ENCODE measurements at regions not wholly inside any gene's neighbourhood (a gene's known extent, or its start where the extent isn't known, plus 50 kb on each side); places are given as distances from the start of the nearest gene placed in this dataset.

- Histone ChIP-seq H4K20me1 (ENCODE audit: insufficient read depth, low read length) (no peaks in the 10 kb centered on the region), H3K36me3 (ENCODE audit: insufficient read depth, low read length) (no peaks in the 10 kb centered on the region), H2AFZ (ENCODE audit: low read length) (no peak overlapping the region), H3K9me3 (ENCODE audit: low read depth, low read length) (no peaks in the 10 kb centered on the region), H3K4me3 (ENCODE audit: insufficient read depth, low read length) (no peak overlapping the region), H3K27me3 (ENCODE audit: insufficient read depth, low read length) (no peaks in the 10 kb centered on the region), H3K79me2 (ENCODE audit: insufficient read depth, low read length) (no peaks in the 10 kb centered on the region), H3K4me2 (ENCODE audit: insufficient read depth, low read length) (no peak overlapping the region), H3K4me1 (ENCODE audit: insufficient read depth, low read length) (no peaks in the 10 kb centered on the region), H3K27ac (ENCODE audit: low read depth, low read length) (no peak overlapping the region)
- no peak for DNase-seq (ENCODE audit: insufficient read length, low spot score, missing footprints)
- no peak for TF ChIP-seq CTCF (IDR thresholded peaks at IDR 0.05; ENCODE audit: extremely low read depth, low read depth, low read length)
Observed at GRCh38 chr3:17941152-17941551, 198.7 kb upstream of the TBC1D5 start.

DNA sequence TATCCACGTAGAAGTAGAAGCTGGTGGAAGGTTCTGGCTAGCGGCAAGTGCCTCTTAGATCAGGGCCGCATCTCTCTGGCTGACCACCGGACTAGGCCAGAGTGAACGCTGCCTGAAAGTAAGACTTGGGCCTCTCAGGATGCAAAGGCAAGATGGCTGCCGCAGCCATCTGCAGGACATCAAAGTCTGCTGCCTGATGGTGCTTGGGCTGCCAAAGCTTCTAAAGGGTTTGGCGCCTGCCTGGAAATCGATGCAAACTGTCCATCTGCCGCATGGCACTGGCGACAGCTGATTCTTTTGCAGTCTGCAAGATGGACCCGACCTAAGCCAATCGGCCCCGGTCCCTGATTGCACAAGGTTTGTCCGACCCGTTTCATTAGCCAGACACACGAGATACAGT, 196.7 kb upstream of the TBC1D5 start:
- no peak for TF ChIP-seq CTCF (IDR thresholded peaks at IDR 0.05; ENCODE audit: extremely low read depth, low read depth, low read length)

GRCh38 chr3:17938313-17938712, 195.9 kb upstream of the TBC1D5 start:
- no peak for DNase-seq (ENCODE audit: insufficient read length, low spot score, missing footprints)
- H3K4me1 ChIP-seq (ENCODE audit: insufficient read depth, low read length), result no peaks in the 10 kb centered on the region
- no peak overlapping the region for H2AFZ ChIP-seq (ENCODE audit: low read length)
- no peaks in the 10 kb centered on the region for H3K36me3 ChIP-seq (ENCODE audit: insufficient read depth, low read length)
- H3K27me3 ChIP-seq (ENCODE audit: insufficient read depth, low read length), result no peaks in the 10 kb centered on the region
- H3K9me3 ChIP-seq (ENCODE audit: low read depth, low read length), result no peaks in the 10 kb centered on the region
- TF ChIP-seq CTCF (IDR thresholded peaks at IDR 0.05; ENCODE audit: extremely low read depth, low read depth, low read length), result no peak
- H3K4me2 ChIP-seq (ENCODE audit: insufficient read depth, low read length), result no peak overlapping the region
- no peaks in the 10 kb centered on the region for H4K20me1 ChIP-seq (ENCODE audit: insufficient read depth, low read length)
- no peak overlapping the region for H3K4me3 ChIP-seq (ENCODE audit: insufficient read depth, low read length)
- no peak overlapping the region for H3K27ac ChIP-seq (ENCODE audit: low read depth, low read length)
- H3K79me2 ChIP-seq (ENCODE audit: insufficient read depth, low read length), result no peaks in the 10 kb centered on the region

More for the DNA sequence above, 196.7 kb upstream of the TBC1D5 start:
- Histone ChIP-seq H2AFZ (ENCODE audit: low read length) (no peak overlapping the region), H4K20me1 (ENCODE audit: insufficient read depth, low read length) (no peaks in the 10 kb centered on the region), H3K27ac (ENCODE audit: low read depth, low read length) (no peak overlapping the region), H3K4me2 (ENCODE audit: insufficient read depth, low read length) (no peak overlapping the region), H3K27me3 (ENCODE audit: insufficient read depth, low read length) (no peaks in the 10 kb centered on the region), H3K4me3 (ENCODE audit: insufficient read depth, low read length) (no peak overlapping the region), H3K36me3 (ENCODE audit: insufficient read depth, low read length) (no peaks in the 10 kb centered on the region), H3K9me3 (ENCODE audit: low read depth, low read length) (no peaks in the 10 kb centered on the region), H3K79me2 (ENCODE audit: insufficient read depth, low read length) (no peaks in the 10 kb centered on the region), H3K4me1 (ENCODE audit: insufficient read depth, low read length) (no peaks in the 10 kb centered on the region)
- no peak for DNase-seq (ENCODE audit: insufficient read length, low spot score, missing footprints)

GRCh38 chr3:17936736-17937480, 194.5 kb upstream of the TBC1D5 start:
- Histone ChIP-seq H3K4me3 (ENCODE audit: insufficient read depth, low read length) (no peak overlapping the region), H4K20me1 (ENCODE audit: insufficient read depth, low read length) (no peaks in the 10 kb centered on the region), H3K4me2 (ENCODE audit: insufficient read depth, low read length) (no peak overlapping the region), H2AFZ (ENCODE audit: low read length) (no peak overlapping the region), H3K9me3 (ENCODE audit: low read depth, low read length) (no peaks in the 10 kb centered on the region), H3K36me3 (ENCODE audit: insufficient read depth, low read length) (no peaks in the 10 kb centered on the region), H3K27ac (ENCODE audit: low read depth, low read length) (no peak overlapping the region), H3K79me2 (ENCODE audit: insufficient read depth, low read length) (no peaks in the 10 kb centered on the region), H3K4me1 (ENCODE audit: insufficient read depth, low read length) (no peaks in the 10 kb centered on the region), H3K27me3 (ENCODE audit: insufficient read depth, low read length) (no peaks in the 10 kb centered on the region)
- no peak for TF ChIP-seq CTCF (IDR thresholded peaks at IDR 0.05; ENCODE audit: extremely low read depth, low read depth, low read length)
- DNase-seq (ENCODE audit: insufficient read length, low spot score, missing footprints), result no peak
